NB4 (cell line): ENCODE measurements at regions not wholly inside any gene's neighbourhood (a gene's known extent, or its start where the extent isn't known, plus 50 kb on each side); places are given as distances from the start of the nearest gene placed in this dataset.

Source experiments
- DNase-seq: peaks from one replicate; pipeline ENCODE4 v3.0.0; 2010; ENCODE audit warnings: low read depth
- H3K4me3 ChIP-seq: one replicate; pipeline ENCODE4 v1.5.1; 2011; ENCODE audit warnings: mild to moderate bottlenecking, low read depth, low read length, moderate library complexity
- CTCF ChIP-seq: IDR thresholded peaks from one replicate; pipeline ENCODE4 v1.5.1; 2012; ENCODE audit warnings: low read depth, low read length
- MAX ChIP-seq: IDR thresholded peaks from 2 replicates; pipeline ENCODE4 v1.6.1; 2011; ENCODE audit warnings: low read depth, low read length
- MYC ChIP-seq: IDR thresholded peaks from 2 replicates; pipeline ENCODE4 v1.6.1; 2011; ENCODE audit warnings: low read depth, low read length
- POLR2A ChIP-seq: IDR thresholded peaks from 2 replicates; pipeline ENCODE4 v1.6.1; 2011; ENCODE audit warnings: mild to moderate bottlenecking; ENCODE audit not compliant: insufficient read length; ENCODE audit errors: extremely low read depth

- H3K4me3 ChIP-seq, result no peak overlapping the region
- TF ChIP-seq POLR2A (no peak), MAX (no peak), CTCF (no peak), MYC (no peak)
- no peak for DNase-seq
Measured at GRCh38 chr5:103915081-103915480, 352.5 kb upstream of the NUDT12 start.

GRCh38 chr5:103910786-103911185 is 348.2 kb upstream of the NUDT12 start:
- no peak overlapping the region for H3K4me3 ChIP-seq
- DNase-seq, result no peak
- no peak for TF ChIP-seq POLR2A
- no peak for TF ChIP-seq CTCF
- no peak for TF ChIP-seq MYC
- TF ChIP-seq MAX, result no peak

GRCh38 chr5:103910011-103910410 is 347.4 kb upstream of the NUDT12 start:
- TF ChIP-seq POLR2A (no peak), CTCF (no peak), MYC (no peak), MAX (no peak)
- DNase-seq, result no peak
- H3K4me3 ChIP-seq, result no peak overlapping the region

GRCh38 chr5:103909391-103909790 is 346.8 kb upstream of the NUDT12 start:
- no peak overlapping the region for H3K4me3 ChIP-seq
- no peak for DNase-seq
- TF ChIP-seq MAX, result no peak
- TF ChIP-seq POLR2A, result no peak
- TF ChIP-seq CTCF, result no peak
- TF ChIP-seq MYC, result no peak

- no peak for DNase-seq
- no peak overlapping the region for H3K4me3 ChIP-seq
- no peak for TF ChIP-seq MAX
- TF ChIP-seq MYC, result no peak
- TF ChIP-seq POLR2A, result no peak
- no peak for TF ChIP-seq CTCF
Measured at GRCh38 chr5:103908336-103909080, 345.9 kb upstream of the NUDT12 start.

GRCh38 chr5:103907001-103907400 is 344.4 kb upstream of the NUDT12 start:
- DNase-seq, result no peak

More at GRCh38 chr5:103907001-103907400, 344.4 kb upstream of the NUDT12 start:
- TF ChIP-seq MYC (no peak), MAX (no peak), CTCF (no peak), POLR2A (no peak)
- no peak overlapping the region for H3K4me3 ChIP-seq
